Karpas-422 (cell line): ENCODE measurements at regions not wholly inside any gene's neighbourhood (a gene's known extent, or its start where the extent isn't known, plus 50 kb on each side); places are given as distances from the start of the nearest gene placed in this dataset.

Source experiments
- DNase-seq: peaks from one replicate; pipeline ENCODE4 v3.0.0-alpha.2; 2015
- H2AFZ ChIP-seq: fragments of 200-600 bp; sonication (generic); 2 replicates; pipeline ENCODE4 v1.6.1; 2014; ENCODE audit warnings: antibody characterized with exemption, low read length, mixed read lengths
- H3K27ac ChIP-seq: fragments of 200-600 bp; sonication (generic); 2 replicates; pipeline ENCODE4 v1.5.1; 2014; ENCODE audit warnings: mild to moderate bottlenecking, low read length, moderate library complexity
- H3K27me3 ChIP-seq: fragments of 200-600 bp; sonication (generic); 2 replicates; pipeline ENCODE4 v1.6.1; 2014; ENCODE audit warnings: low read length, mixed read lengths
- H3K36me3 ChIP-seq: fragments of 200-600 bp; sonication (generic); 2 replicates; pipeline ENCODE4 v1.6.1; 2014; ENCODE audit warnings: low read length, mixed read lengths; ENCODE audit not compliant: insufficient read depth
- H3K4me1 ChIP-seq: fragments of 200-600 bp; sonication (generic); 2 replicates; pipeline ENCODE4 v1.6.1; 2014; ENCODE audit warnings: mild to moderate bottlenecking, low read length, mixed read lengths
- H3K4me2 ChIP-seq: fragments of 200-600 bp; sonication (generic); 2 replicates; pipeline ENCODE4 v1.6.1; 2014; ENCODE audit warnings: low read length, low read depth, mild to moderate bottlenecking; ENCODE audit not compliant: poor library complexity, severe bottlenecking
- H3K4me3 ChIP-seq: fragments of 200-600 bp; sonication (generic); 2 replicates; pipeline ENCODE4 v1.5.1; 2014; ENCODE audit warnings: mild to moderate bottlenecking, antibody characterized with exemption, low read length, mixed read lengths
- H3K79me2 ChIP-seq: fragments of 200-600 bp; sonication (generic); 2 replicates; pipeline ENCODE4 v1.6.1; 2014; ENCODE audit warnings: mild to moderate bottlenecking, low read length, mixed read lengths
- H3K9ac ChIP-seq: fragments of 200-600 bp; sonication (generic); 2 replicates; pipeline ENCODE4 v1.6.0; 2014; ENCODE audit warnings: low read length
- H3K9me2 ChIP-seq: fragments of 200-600 bp; sonication (generic), shearing (Covaris generic); replicated peaks from 2 replicates; pipeline ENCODE4 v1.6.0; 2014; ENCODE audit warnings: mild to moderate bottlenecking, low read length, moderate library complexity; ENCODE audit not compliant: insufficient read depth
- H3K9me3 ChIP-seq: fragments of 300-700, 200-600 bp; sonication (generic); 2 replicates; pipeline ENCODE4 v1.6.1; 2014; ENCODE audit warnings: low read length, mixed read lengths
- H4K20me1 ChIP-seq: fragments of 200-600 bp; sonication (generic); 2 replicates; pipeline ENCODE4 v1.6.1; 2014; ENCODE audit warnings: mild to moderate bottlenecking, antibody characterized with exemption, low read length, low read depth; ENCODE audit not compliant: insufficient read depth

GRCh38 chr21:38985568-38986378, 180.0 kb downstream of the ETS2 start:
- Histone ChIP-seq H3K9ac (peak overlapping the region; percentile 34; the same call in 1 of the 2 replicates), H3K36me3 (no peaks in the 10 kb centered on the region), H3K4me2 (peak overlapping the region; percentile 46), H3K9me2 (no peaks in the 10 kb centered on the region), H3K4me3 (peak overlapping the region; percentile 29; the same call in 1 of the 2 replicates), H3K27ac (no peak overlapping the region), H4K20me1 (no peaks in the 10 kb centered on the region), H2AFZ (0 out of 2 replicates have a peak overlapping the region, but pooled peaks have one; percentile 9), H3K27me3 (no peaks in the 10 kb centered on the region), H3K9me3 (no peaks in the 10 kb centered on the region), H3K79me2 (no peaks in the 10 kb centered on the region), H3K4me1 (peaks cover 45% of the 10 kb centered on the region)
- DNase-seq: peak; percentile 59

DNA sequence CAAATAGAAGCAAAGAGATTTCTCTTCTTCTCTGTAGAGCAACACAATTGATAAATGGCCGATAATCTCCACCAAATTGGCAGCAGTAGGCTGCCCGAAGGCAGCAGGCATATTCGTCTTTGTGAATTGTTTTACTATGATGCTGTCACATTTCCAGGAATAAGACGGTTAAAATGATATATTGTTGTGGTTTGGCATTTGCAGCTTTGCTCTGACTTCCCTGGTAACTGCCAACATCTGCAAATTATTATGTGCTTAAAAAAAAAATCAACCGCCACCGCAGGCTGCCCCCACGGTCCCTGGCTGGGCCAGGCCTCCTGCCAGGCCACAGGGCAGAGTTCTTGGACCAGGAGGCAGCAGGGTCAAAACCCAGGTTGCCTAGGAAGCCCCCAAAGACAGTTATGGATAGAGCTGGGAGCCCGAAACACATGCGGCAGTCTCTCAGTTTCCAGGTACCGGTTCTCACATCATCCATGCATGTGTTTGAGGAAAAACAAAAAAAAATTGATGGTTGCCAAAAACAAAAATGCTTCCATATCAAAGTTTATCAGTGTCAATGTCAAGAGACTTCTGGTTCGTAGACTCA, 179.3 kb downstream of the ETS2 start:
- no peaks in the 10 kb centered on the region for H3K27me3 ChIP-seq
- no peaks in the 10 kb centered on the region for H3K9me3 ChIP-seq
- peak overlapping the region; percentile 34; the same call in 1 of the 2 replicates for H3K9ac ChIP-seq
- H3K36me3 ChIP-seq: no peaks in the 10 kb centered on the region
- peaks cover 45% of the 10 kb centered on the region for H3K4me1 ChIP-seq
- H2AFZ ChIP-seq: 0 out of 2 replicates have a peak overlapping the region, but pooled peaks have one; percentile 9
- no peaks in the 10 kb centered on the region for H3K9me2 ChIP-seq
- H3K4me3 ChIP-seq: peak overlapping the region; percentile 29; the same call in 1 of the 2 replicates
- no peak for DNase-seq
- H3K4me2 ChIP-seq: peak overlapping the region; percentile 46
- H3K79me2 ChIP-seq: no peaks in the 10 kb centered on the region
- no peaks in the 10 kb centered on the region for H4K20me1 ChIP-seq
- no peak overlapping the region for H3K27ac ChIP-seq

- H3K4me2 ChIP-seq: peak overlapping the region; percentile 46
- no peak overlapping the region for H2AFZ ChIP-seq
- no peak overlapping the region; the same call in 1 of the 2 replicates for H3K4me3 ChIP-seq
- H3K79me2 ChIP-seq: no peaks in the 10 kb centered on the region
- H4K20me1 ChIP-seq: no peaks in the 10 kb centered on the region
- H3K36me3 ChIP-seq: no peaks in the 10 kb centered on the region
- no peak overlapping the region for H3K9ac ChIP-seq
- no peaks in the 10 kb centered on the region for H3K9me3 ChIP-seq
- no peaks in the 10 kb centered on the region for H3K9me2 ChIP-seq
- no peak overlapping the region for H3K27ac ChIP-seq
- H3K4me1 ChIP-seq: peaks cover 45% of the 10 kb centered on the region
- DNase-seq: no peak
- no peaks in the 10 kb centered on the region for H3K27me3 ChIP-seq
These were observed 178.8 kb downstream of the ETS2 start for GRCh38 chr21:38984568-38984967.

DNA sequence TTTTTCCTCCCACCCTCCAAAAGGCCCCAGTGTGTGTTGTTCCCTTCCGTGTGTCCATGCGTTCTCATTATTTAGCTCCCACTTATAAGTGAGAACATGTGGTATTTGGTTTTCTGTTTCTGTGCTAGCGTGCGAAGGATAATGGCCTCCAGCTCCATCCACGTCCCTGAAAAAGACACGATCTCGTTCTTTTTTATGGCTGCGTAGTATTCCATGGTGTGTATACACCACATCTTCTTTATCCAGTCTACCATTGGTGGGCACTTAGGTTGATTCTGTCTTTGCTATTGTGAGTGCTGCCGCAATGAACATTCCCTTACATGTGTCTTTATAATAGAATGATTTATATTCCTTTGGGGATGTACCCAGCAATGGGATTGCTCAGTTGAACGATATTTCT, 177.8 kb downstream of the ETS2 start:
- no peak overlapping the region for H3K9ac ChIP-seq

DNA sequence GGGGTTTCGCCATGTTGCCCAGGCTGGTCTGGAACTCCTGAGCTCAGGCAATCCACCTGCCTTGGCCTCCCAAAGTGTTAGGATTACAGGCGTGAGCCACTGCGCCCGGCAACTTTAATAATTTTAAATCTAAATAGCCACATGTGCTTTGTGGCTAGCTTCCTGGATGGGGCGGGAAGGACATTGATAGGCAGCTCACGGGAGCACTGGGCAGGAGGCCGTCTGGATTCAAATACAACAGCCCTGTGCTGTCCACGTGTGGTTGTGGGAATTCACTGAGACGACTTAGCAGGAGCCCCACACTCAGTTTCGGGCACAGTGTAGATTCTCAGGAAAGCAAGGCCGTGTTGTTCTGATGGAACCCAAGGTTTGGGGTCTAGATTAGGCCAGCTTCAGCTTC, 177.1 kb downstream of the ETS2 start:
- Histone ChIP-seq H3K9me3 (no peaks in the 10 kb centered on the region), H3K36me3 (no peaks in the 10 kb centered on the region), H3K4me1 (peaks cover 31% of the 10 kb centered on the region), H2AFZ (no peak overlapping the region), H3K4me2 (no peak overlapping the region), H3K9ac (no peak overlapping the region), H3K4me3 (no peak overlapping the region), H3K27ac (no peak overlapping the region), H3K27me3 (no peaks in the 10 kb centered on the region), H3K9me2 (no peaks in the 10 kb centered on the region), H4K20me1 (no peaks in the 10 kb centered on the region), H3K79me2 (no peaks in the 10 kb centered on the region)
- DNase-seq: no peak

More for the DNA sequence above, 177.8 kb downstream of the ETS2 start:
- no peak overlapping the region for H2AFZ ChIP-seq
- H3K79me2 ChIP-seq: no peaks in the 10 kb centered on the region
- DNase-seq: no peak
- H3K4me2 ChIP-seq: no peak overlapping the region
- no peaks in the 10 kb centered on the region for H3K9me3 ChIP-seq
- no peak overlapping the region for H3K4me3 ChIP-seq
- H3K27me3 ChIP-seq: no peaks in the 10 kb centered on the region
- no peaks in the 10 kb centered on the region for H3K9me2 ChIP-seq
- H3K36me3 ChIP-seq: no peaks in the 10 kb centered on the region
- H4K20me1 ChIP-seq: no peaks in the 10 kb centered on the region
- peaks cover 39% of the 10 kb centered on the region for H3K4me1 ChIP-seq
- H3K27ac ChIP-seq: no peak overlapping the region

DNA sequence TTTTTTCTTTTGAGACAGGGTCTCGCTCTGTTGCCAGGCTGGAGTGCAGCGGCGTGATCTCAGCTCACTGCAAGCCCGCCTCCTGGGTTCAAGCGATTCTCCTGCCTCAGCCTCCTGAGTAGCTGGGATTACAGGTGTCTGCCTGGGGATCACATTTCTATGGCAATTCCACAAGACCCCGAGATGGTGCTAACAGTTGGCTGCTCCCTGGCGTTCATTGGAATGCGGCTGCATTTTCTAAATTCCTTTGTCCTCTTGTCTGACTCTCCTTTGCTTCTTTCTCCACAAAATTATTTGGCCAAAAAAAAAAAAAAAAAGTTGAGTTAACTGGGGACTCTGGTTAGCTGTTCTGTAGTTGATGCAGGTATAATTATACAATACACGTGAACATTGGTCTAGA, 176.4 kb downstream of the ETS2 start:
- H3K9me3 ChIP-seq: no peaks in the 10 kb centered on the region
- H3K4me3 ChIP-seq: no peak overlapping the region
- H3K27ac ChIP-seq: no peak overlapping the region
- H3K9me2 ChIP-seq: no peaks in the 10 kb centered on the region
- no peak overlapping the region for H3K9ac ChIP-seq
- H3K79me2 ChIP-seq: no peaks in the 10 kb centered on the region
- no peaks in the 10 kb centered on the region for H3K27me3 ChIP-seq
- DNase-seq: no peak
- H3K36me3 ChIP-seq: no peaks in the 10 kb centered on the region
- H2AFZ ChIP-seq: no peak overlapping the region
- peaks cover 26% of the 10 kb centered on the region for H3K4me1 ChIP-seq
- no peaks in the 10 kb centered on the region for H4K20me1 ChIP-seq
- H3K4me2 ChIP-seq: no peak overlapping the region

GRCh38 chr21:38980416-38981313, 174.9 kb downstream of the ETS2 start:
- no peaks in the 10 kb centered on the region for H3K9me2 ChIP-seq
- no peaks in the 10 kb centered on the region for H3K9me3 ChIP-seq
- H3K4me3 ChIP-seq: no peak overlapping the region
- no peak overlapping the region for H3K4me2 ChIP-seq
- H3K36me3 ChIP-seq: no peaks in the 10 kb centered on the region
- no peaks in the 10 kb centered on the region for H4K20me1 ChIP-seq
- no peak for DNase-seq
- H3K27ac ChIP-seq: no peak overlapping the region
- H3K27me3 ChIP-seq: no peaks in the 10 kb centered on the region
- no peaks in the 10 kb centered on the region for H3K79me2 ChIP-seq
- no peak overlapping the region for H2AFZ ChIP-seq
- H3K4me1 ChIP-seq: peaks cover 16% of the 10 kb centered on the region
- no peak overlapping the region for H3K9ac ChIP-seq
